ENCODE measurements at regions not wholly inside any gene's neighbourhood (a gene's known extent, or its start where the extent isn't known, plus 50 kb on each side); places are given as distances from the start of the nearest gene placed in this dataset.

- no peak overlapping the region for H3K4me3 ChIP-seq (ENCODE audit: low read depth, low read length, poor library complexity, severe bottlenecking)
- no peak for TF ChIP-seq CTCF (conservative IDR thresholded peaks at IDR 0.05; ENCODE audit: low read depth, low read length)
- TF ChIP-seq EZH2 (IDR thresholded peaks at IDR 0.05; ENCODE audit: borderline replicate concordance, low read depth, low read length, poor library complexity, severe bottlenecking), result no peak
- intact Hi-C loops (cut with micrococcal nuclease; ENCODE audit: unreplicated experiment), result no loop called here
- no peak overlapping the region for H3K27ac ChIP-seq (ENCODE audit: low read depth, low read length, poor library complexity, severe bottlenecking)
- no peak for DNase-seq (ENCODE audit: low spot score)
- H3K36me3 ChIP-seq (ENCODE audit: insufficient read depth, low read length, poor library complexity, severe bottlenecking), result no peaks in the 10 kb centered on the region
- ChIA-PET CTCF (no interaction called here), POLR2A (ENCODE audit: low non-redundant PET) (no interaction called here)
- H3K27me3 ChIP-seq (replicated peaks; ENCODE audit: insufficient read depth, low read depth, low read length, poor library complexity), result no peaks in the 10 kb centered on the region
- H3K4me1 ChIP-seq (ENCODE audit: insufficient read depth, low read length, poor library complexity, severe bottlenecking), result no peaks in the 10 kb centered on the region
- BruUV-seq (replicated peaks), result no TSS peak
- no peaks in the 10 kb centered on the region for H3K9me3 ChIP-seq (ENCODE audit: low read depth, low read length, poor library complexity, severe bottlenecking)
These were observed 79.2 kb downstream of the ISOC1 start for GRCh38 chr5:129173771-129174170.

GRCh38 chr5:129174480-129174879 is 79.9 kb downstream of the ISOC1 start:
- no TSS peak for BruUV-seq (replicated peaks)
- TF ChIP-seq CTCF (conservative IDR thresholded peaks at IDR 0.05; ENCODE audit: low read depth, low read length), result no peak
- no peak for TF ChIP-seq EZH2 (IDR thresholded peaks at IDR 0.05; ENCODE audit: borderline replicate concordance, low read depth, low read length, poor library complexity, severe bottlenecking)
- intact Hi-C loops (cut with micrococcal nuclease; ENCODE audit: unreplicated experiment), result no loop called here

GRCh38 chr5:129177451-129177850 is 82.9 kb downstream of the ISOC1 start:
- no TSS peak for BruUV-seq (replicated peaks)
- H3K27ac ChIP-seq (ENCODE audit: low read depth, low read length, poor library complexity, severe bottlenecking), result no peak overlapping the region
- ChIA-PET POLR2A (ENCODE audit: low non-redundant PET) (no interaction called here), CTCF (no interaction called here)
- H3K4me3 ChIP-seq (ENCODE audit: low read depth, low read length, poor library complexity, severe bottlenecking), result no peak overlapping the region
- no peaks in the 10 kb centered on the region for H3K4me1 ChIP-seq (ENCODE audit: insufficient read depth, low read length, poor library complexity, severe bottlenecking)
- no peak for DNase-seq (ENCODE audit: low spot score)
- H3K36me3 ChIP-seq (ENCODE audit: insufficient read depth, low read length, poor library complexity, severe bottlenecking), result no peaks in the 10 kb centered on the region
- TF ChIP-seq CTCF (conservative IDR thresholded peaks at IDR 0.05; ENCODE audit: low read depth, low read length), result no peak
- no peak for TF ChIP-seq EZH2 (IDR thresholded peaks at IDR 0.05; ENCODE audit: borderline replicate concordance, low read depth, low read length, poor library complexity, severe bottlenecking)
- no peaks in the 10 kb centered on the region for H3K27me3 ChIP-seq (replicated peaks; ENCODE audit: insufficient read depth, low read depth, low read length, poor library complexity)
- intact Hi-C loops (cut with micrococcal nuclease; ENCODE audit: unreplicated experiment), result no loop called here
- no peaks in the 10 kb centered on the region for H3K9me3 ChIP-seq (ENCODE audit: low read depth, low read length, poor library complexity, severe bottlenecking)

More at GRCh38 chr5:129174480-129174879, 79.9 kb downstream of the ISOC1 start:
- no peaks in the 10 kb centered on the region for H3K36me3 ChIP-seq (ENCODE audit: insufficient read depth, low read length, poor library complexity, severe bottlenecking)
- no peaks in the 10 kb centered on the region for H3K9me3 ChIP-seq (ENCODE audit: low read depth, low read length, poor library complexity, severe bottlenecking)
- no peak overlapping the region for H3K27ac ChIP-seq (ENCODE audit: low read depth, low read length, poor library complexity, severe bottlenecking)
- no peaks in the 10 kb centered on the region for H3K4me1 ChIP-seq (ENCODE audit: insufficient read depth, low read length, poor library complexity, severe bottlenecking)
- no peaks in the 10 kb centered on the region for H3K27me3 ChIP-seq (replicated peaks; ENCODE audit: insufficient read depth, low read depth, low read length, poor library complexity)
- DNase-seq (ENCODE audit: low spot score), result no peak
- ChIA-PET CTCF (no interaction called here), POLR2A (ENCODE audit: low non-redundant PET) (no interaction called here)
- H3K4me3 ChIP-seq (ENCODE audit: low read depth, low read length, poor library complexity, severe bottlenecking), result no peak overlapping the region

All from A673 (cell line).